OCI-M1 (cell line): ENCODE measurements at regions not wholly inside any gene's neighbourhood (a gene's known extent, or its start where the extent isn't known, plus 50 kb on each side); places are given as distances from the start of the nearest gene placed in this dataset.
"Not testable (repeated sequence)": the region's sequence is repeated elsewhere in the genome, so short reads cannot be mapped to it uniquely, and the experiment has no call there.

Experiments used
- DNase-seq: peaks from one replicate; lab custom pipeline; 2025; lab: John Stamatoyannopoulos, UW

- DNase-seq = no peak
These were observed 234.8 kb upstream of the EDNRA start for GRCh38 chr4:147246096-147246495.

DNA sequence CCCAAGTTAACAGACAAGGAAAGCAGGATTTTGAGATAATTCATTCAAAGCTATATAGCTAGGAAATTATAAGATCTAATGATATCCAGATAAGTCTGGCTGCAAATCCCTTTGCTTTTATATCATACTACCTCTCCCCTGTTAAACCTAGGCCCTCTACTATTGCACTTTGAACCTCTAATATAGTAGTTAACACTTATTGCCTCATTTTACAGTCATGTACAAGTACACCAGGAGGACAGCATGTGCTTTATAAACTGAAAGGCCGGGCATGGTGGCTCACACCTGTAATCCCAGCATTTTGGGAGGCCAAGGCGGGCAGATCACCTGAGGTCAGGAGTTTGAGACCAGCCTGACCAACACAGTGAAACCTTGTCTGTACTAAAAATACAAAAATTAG lies 234.4 kb upstream of the EDNRA start:
- not testable (repeated sequence) for DNase-seq

GRCh38 chr4:147247579-147247978 lies 233.3 kb upstream of the EDNRA start:
- peak; percentile 80 for DNase-seq

- no peak for DNase-seq
These were observed 230.8 kb upstream of the EDNRA start for GRCh38 chr4:147250062-147250461.

DNA sequence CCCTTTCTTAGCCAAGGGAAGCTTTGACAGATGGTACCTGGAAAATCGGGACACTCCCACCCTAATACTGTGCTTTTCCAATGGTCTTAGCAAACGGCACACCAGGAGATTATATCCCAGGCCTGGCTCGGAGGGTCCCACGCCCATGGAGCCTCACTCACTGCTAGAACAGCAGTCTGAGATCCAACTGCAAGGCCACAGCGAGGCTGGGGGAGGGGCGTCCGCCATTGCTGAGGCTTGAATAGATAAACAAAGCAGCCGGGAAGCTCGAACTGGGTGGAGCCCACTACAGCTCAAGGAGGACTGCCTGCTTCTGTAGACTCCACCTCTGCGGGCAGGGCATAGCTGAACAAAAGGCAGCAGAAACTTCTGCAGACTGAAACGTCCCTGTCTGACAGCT lies 225.6 kb upstream of the EDNRA start:
- not testable (repeated sequence) for DNase-seq

DNA sequence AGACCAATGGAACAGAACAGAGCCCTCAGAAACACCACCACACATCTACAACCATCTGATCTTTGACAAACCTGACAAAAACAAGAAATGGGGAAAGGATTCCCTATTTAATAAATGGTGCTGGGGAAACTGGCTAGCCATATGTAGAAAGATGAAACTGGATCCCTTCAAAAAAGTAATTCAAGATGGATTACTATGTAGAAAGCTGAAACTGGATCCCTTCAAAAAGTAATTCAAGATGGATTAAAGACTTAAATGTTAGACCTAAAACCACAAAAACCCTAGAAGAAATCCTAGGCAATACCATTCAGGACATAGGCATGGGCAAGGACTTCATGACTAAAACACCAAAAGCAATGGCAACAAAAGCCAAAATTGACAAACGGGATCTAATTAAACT lies 221.6 kb upstream of the EDNRA start:
- not testable (repeated sequence) for DNase-seq

DNA sequence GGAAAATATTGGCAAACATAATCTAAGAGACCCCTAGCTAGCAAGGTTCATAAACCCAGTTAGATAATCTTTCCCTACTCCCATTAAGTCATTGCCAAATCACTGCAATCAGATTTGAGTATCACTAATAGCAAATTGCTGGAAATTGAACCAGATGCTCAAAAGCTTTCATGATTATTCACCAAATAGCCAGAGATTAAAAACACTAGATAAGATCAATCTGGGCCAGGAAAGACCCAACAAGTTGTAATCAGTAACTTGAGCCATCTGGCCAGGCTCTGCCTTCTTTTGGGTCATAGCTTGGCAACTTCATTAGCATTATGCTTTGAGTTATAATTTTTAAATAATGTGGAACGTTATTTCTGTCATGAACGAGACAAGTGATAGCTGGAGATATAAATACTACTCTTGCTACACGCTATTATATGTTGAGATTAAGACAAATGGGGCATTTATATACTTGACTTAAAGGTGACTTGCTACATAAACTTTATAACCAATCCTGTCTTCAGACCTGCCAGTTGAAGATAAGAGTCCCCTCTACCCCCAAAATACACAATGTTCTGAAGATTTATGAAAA lies 196.6 kb upstream of the EDNRA start:
- no peak for DNase-seq

GRCh38 chr4:147284935-147285334 lies 196.0 kb upstream of the EDNRA start:
- no peak for DNase-seq

- DNase-seq = no peak
These were observed 195.1 kb upstream of the EDNRA start for GRCh38 chr4:147285751-147286150.

GRCh38 chr4:147286846-147287587 lies 193.9 kb upstream of the EDNRA start:
- no peak for DNase-seq

- DNase-seq = peak; percentile 68
These were observed 193.4 kb upstream of the EDNRA start for GRCh38 chr4:147287588-147287890.

- DNase-seq = no peak
These were observed 192.4 kb upstream of the EDNRA start for GRCh38 chr4:147288512-147288911.

DNA sequence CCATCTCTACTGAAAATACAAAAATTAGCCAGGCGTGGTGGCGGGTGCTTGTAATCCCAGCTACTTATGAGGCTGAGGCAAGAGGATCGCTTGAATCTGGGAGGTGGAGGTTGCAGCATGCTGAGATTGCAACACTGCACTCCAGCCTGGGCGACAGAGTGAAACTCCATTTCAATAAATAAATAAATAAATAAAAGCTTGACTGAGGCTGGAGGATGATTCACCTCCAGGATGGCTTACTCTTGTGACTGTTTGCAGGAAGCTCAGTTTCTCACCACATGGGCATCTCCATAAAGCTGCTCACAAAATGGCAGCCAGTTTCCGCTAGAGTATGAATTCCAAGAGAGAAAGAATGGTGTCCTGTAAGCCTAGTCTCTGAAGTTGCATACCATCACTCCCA lies 191.7 kb upstream of the EDNRA start:
- DNase-seq = no peak

GRCh38 chr4:147292604-147293313 lies 188.1 kb upstream of the EDNRA start:
- not testable (repeated sequence) for DNase-seq

DNA sequence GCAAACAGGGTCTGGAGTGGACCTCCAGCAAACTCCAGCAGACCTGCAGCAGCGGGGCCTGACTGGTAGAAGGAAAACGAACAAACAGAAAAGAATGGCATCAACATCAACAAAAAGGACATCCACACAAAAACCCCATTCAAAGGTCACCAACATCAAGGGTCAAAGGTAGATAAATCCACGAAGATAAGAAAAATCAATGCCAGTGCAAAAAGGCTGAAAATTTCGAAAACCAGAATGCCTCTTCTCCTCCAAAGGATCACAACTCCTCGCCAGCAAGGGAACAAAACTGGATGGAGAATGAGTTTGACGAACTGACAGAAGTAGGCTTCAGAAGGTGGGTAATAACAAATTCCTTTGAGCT lies 187.6 kb upstream of the EDNRA start:
- DNase-seq = not testable (repeated sequence)

DNA sequence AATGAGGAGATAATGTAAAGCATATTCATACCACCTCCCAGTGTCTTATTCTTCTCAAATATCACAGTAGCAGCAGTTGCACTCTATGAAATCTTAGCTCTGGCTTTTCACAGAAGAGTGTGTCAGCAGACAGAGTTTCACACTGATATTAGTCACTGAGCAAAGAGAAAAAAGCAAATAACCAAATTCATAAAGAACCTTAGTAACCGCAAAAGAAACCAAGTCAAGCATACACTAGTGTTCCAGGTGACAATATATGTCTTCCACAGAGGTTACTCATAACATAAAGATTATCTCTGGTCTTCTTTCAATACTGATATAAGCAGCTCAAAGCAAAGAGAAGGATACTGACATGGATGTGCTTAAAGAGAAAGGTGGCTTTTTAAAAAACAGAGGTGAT lies 181.7 kb upstream of the EDNRA start:
- no peak for DNase-seq

DNA sequence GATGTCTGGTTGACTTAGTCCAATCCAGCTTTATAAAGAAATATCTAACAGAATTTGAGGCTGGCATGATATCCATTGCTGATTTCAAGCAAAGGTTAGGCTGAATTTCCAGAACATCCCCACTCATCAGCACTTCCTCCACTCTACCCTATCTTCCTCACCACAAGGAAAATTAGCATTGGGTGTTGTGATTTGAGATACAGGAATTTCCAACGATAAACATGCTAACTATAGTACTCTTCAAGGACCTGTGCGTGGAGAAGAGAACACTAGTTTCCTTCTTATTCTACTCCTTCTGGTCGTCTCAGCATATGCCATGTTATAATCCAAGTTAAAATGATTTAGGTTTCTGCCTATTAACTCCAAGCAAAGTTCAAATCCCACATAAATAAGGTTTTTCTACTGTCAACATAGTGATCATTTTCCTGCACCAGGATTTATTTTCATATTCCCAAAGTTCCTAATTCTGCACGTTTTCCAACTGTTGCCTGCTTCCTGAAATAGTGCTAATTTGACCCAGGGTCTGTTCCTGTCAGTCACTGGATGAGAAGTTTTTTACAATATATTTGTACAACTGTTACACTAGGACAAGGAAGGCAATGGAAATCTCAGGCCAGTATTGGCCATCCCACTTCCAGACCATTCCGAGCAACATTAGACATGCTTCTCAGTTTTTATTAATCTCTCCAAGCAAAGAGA lies 177.6 kb upstream of the EDNRA start:
- DNase-seq = no peak

- DNase-seq = no peak
These were observed 177.0 kb upstream of the EDNRA start for GRCh38 chr4:147303873-147304229.

GRCh38 chr4:147307896-147308674 lies 172.8 kb upstream of the EDNRA start:
- no peak for DNase-seq

DNA sequence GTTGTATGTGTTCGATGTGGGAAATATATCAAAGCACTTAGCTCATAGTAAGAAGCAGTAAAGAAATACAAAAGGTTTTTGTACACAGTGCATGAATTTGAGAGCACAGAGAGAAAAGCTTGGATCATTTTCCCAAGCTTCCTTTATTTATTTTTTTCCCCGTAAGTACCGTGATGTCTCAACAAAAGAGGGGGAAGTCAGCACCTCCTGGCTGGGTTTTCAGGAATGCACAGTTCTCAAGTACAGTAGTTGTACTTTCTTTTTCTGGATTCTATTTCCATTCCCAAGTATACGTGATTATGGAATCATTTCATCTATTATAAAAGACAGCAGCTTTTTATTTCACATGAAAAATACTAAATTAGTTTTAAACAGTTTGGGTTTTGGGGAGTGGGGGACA lies 171.5 kb upstream of the EDNRA start:
- no peak for DNase-seq

DNA sequence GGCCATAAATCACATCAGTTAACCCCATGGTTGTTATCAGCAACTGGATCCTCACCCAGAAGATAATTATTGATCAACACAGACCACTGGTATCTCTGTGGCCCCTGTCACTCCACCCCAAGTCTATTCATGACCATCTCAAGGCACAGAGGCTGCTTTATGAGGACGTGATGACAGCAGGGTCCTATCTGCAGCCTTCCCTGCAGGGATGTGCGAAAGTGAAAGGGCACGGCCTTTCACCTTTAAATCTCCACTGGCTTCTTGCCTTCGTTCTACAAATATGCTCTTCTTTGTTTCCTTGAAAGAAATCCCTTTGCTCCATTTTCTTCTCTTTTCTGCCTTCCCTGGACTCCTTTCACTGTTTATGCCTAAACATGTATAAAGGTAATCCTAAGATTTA lies 170.6 kb upstream of the EDNRA start:
- no peak for DNase-seq

DNA sequence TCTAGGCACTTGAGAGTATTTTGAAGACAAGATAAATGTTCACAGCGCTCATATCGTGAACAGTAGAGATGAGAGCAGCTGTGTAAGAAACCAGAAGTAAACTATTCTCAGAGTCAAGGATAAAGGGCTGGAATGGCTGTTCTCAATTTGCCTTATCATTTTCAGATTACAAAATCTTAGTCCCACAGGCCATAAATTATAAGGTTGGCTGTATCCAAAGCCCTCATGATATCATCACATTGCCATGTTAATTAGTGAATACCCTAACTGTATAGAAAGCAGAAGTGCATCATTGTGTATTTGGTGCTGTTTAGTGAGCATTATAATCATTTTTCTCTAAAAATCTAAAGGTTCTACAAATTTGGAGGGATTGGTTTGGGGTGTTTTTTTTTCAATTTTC lies 168.9 kb upstream of the EDNRA start:
- DNase-seq = peak; percentile 21
